GM13977 (cell line): ENCODE measurements at regions not wholly inside any gene's neighbourhood (a gene's known extent, or its start where the extent isn't known, plus 50 kb on each side); places are given as distances from the start of the nearest gene placed in this dataset.

Experiments
- DNase-seq: peaks from one replicate; pipeline ENCODE4 v3.0.0; 2012; ENCODE audit warnings: low spot score
- CTCF ChIP-seq: IDR thresholded peaks from 2 replicates; pipeline ENCODE4 v1.5.1; 2012; ENCODE audit warnings: mild to moderate bottlenecking, control low read depth; ENCODE audit not compliant: insufficient read depth; ENCODE audit errors: extremely low read depth, missing control alignments
- in situ Hi-C: fragments of 300-500 bp; cut with MboI; formaldehyde crosslinking; loops from one replicate; pipeline ENCODE4 v1.12.0; 2022; ENCODE audit warnings: low sequenced_read_pairs, low pct_unique_long_range_greater_than_20kb, mixed read lengths, inconsistent platforms; ENCODE audit not compliant: unreplicated experiment

- no peak for DNase-seq
- in situ Hi-C loops = no loop called here
- TF ChIP-seq CTCF = no peak
Measured at GRCh38 chr3:41045491-41045890, 153.8 kb upstream of the CTNNB1 start.

GRCh38 chr3:41050144-41050543 lies 149.2 kb upstream of the CTNNB1 start:
- DNase-seq = no peak
- TF ChIP-seq CTCF = no peak
- in situ Hi-C loops = no loop called here

GRCh38 chr3:41053220-41053619 lies 146.1 kb upstream of the CTNNB1 start:
- no peak for TF ChIP-seq CTCF
- in situ Hi-C loops = no loop called here
- DNase-seq = no peak

GRCh38 chr3:41060106-41060505 lies 139.2 kb upstream of the CTNNB1 start:
- in situ Hi-C loops = no loop called here
- DNase-seq = no peak
- no peak for TF ChIP-seq CTCF

- in situ Hi-C loops = no loop called here
- TF ChIP-seq CTCF = no peak
- no peak for DNase-seq
Measured at GRCh38 chr3:41064070-41064469, 135.2 kb upstream of the CTNNB1 start.

GRCh38 chr3:41064526-41064925 lies 134.8 kb upstream of the CTNNB1 start:
- TF ChIP-seq CTCF = no peak

GRCh38 chr3:41065340-41065739 lies 134.0 kb upstream of the CTNNB1 start:
- in situ Hi-C loops = no loop called here
- no peak for TF ChIP-seq CTCF
- no peak for DNase-seq

More at GRCh38 chr3:41064526-41064925, 134.8 kb upstream of the CTNNB1 start:
- no peak for DNase-seq
- in situ Hi-C loops = no loop called here
